ENCODE measurements at regions not wholly inside any gene's neighbourhood (a gene's known extent, or its start where the extent isn't known, plus 50 kb on each side); places are given as distances from the start of the nearest gene placed in this dataset.
A peak's percentile ranks its signal among the peaks of the same experiment; 100 is the strongest.

- POLR2A ChIA-PET, result no interaction called here
- Mint-ChIP-seq H3K4me3 (no peak overlapping the region), H3K27me3 (no peaks in the 10 kb centered on the region), H3K4me1 (no peaks in the 10 kb centered on the region), H3K36me3 (ENCODE audit: low read depth) (no peaks in the 10 kb centered on the region), H3K9me3 (no peaks in the 10 kb centered on the region), H3K27ac (no peak overlapping the region)
- no peak for DNase-seq
- CTCF ChIA-PET, result no interaction called here
Observed at GRCh38 chrY:13756615-13757014, 52.9 kb downstream of the TMSB4Y start.

- no peak for DNase-seq
- H3K27me3 Mint-ChIP-seq, result no peaks in the 10 kb centered on the region
- H3K4me1 Mint-ChIP-seq, result no peaks in the 10 kb centered on the region
- CTCF ChIA-PET, result no interaction called here
- H3K27ac Mint-ChIP-seq, result no peak overlapping the region
- no peaks in the 10 kb centered on the region for H3K36me3 Mint-ChIP-seq (ENCODE audit: low read depth)
- no peak overlapping the region for H3K4me3 Mint-ChIP-seq
- H3K9me3 Mint-ChIP-seq, result no peaks in the 10 kb centered on the region
- POLR2A ChIA-PET, result interaction anchor here (0.6 kb wide), 1 partner anchor 263 kb away, joined by 3 read pairs; no protein-coding TSS in a partner anchor
Observed at GRCh38 chrY:13766040-13766439, 62.3 kb downstream of the TMSB4Y start.

GRCh38 chrY:13790108-13790793 lies 86.6 kb downstream of the TMSB4Y start:
- H3K27me3 Mint-ChIP-seq, result no peaks in the 10 kb centered on the region
- ChIA-PET POLR2A (no interaction called here), CTCF (no interaction called here)
- H3K36me3 Mint-ChIP-seq (ENCODE audit: low read depth), result no peaks in the 10 kb centered on the region
- DNase-seq, result no peak
- H3K9me3 Mint-ChIP-seq, result peaks cover 3% of the 10 kb centered on the region
- peaks cover 18% of the 10 kb centered on the region for H3K4me1 Mint-ChIP-seq
- H3K4me3 Mint-ChIP-seq, result no peak overlapping the region
- peak overlapping the region; percentile 17 for H3K27ac Mint-ChIP-seq

GRCh38 chrY:13795067-13795466 lies 91.4 kb downstream of the TMSB4Y start:
- Mint-ChIP-seq H3K9me3 (no peaks in the 10 kb centered on the region), H3K27ac (no peak overlapping the region), H3K4me1 (peaks cover 5% of the 10 kb centered on the region), H3K4me3 (no peak overlapping the region), H3K27me3 (no peaks in the 10 kb centered on the region), H3K36me3 (ENCODE audit: low read depth) (no peaks in the 10 kb centered on the region)
- ChIA-PET CTCF (no interaction called here), POLR2A (no interaction called here)
- no peak for DNase-seq

GRCh38 chrY:13802828-13803227 lies 99.1 kb downstream of the TMSB4Y start:
- Mint-ChIP-seq H3K4me1 (peaks cover 19% of the 10 kb centered on the region), H3K27me3 (no peaks in the 10 kb centered on the region), H3K4me3 (no peak overlapping the region), H3K9me3 (no peaks in the 10 kb centered on the region), H3K36me3 (ENCODE audit: low read depth) (peaks cover 2% of the 10 kb centered on the region), H3K27ac (no peak overlapping the region)
- POLR2A ChIA-PET, result no interaction called here
- CTCF ChIA-PET, result no interaction called here
- DNase-seq, result no peak

GRCh38 chrY:13803424-13803823 lies 99.7 kb downstream of the TMSB4Y start:
- Mint-ChIP-seq H3K27ac (no peak overlapping the region), H3K4me1 (peaks cover 19% of the 10 kb centered on the region), H3K27me3 (no peaks in the 10 kb centered on the region), H3K4me3 (no peak overlapping the region), H3K9me3 (peaks cover 2% of the 10 kb centered on the region), H3K36me3 (ENCODE audit: low read depth) (peaks cover 6% of the 10 kb centered on the region)
- CTCF ChIA-PET, result no interaction called here
- POLR2A ChIA-PET, result no interaction called here
- no peak for DNase-seq

- H3K4me3 Mint-ChIP-seq, result no peak overlapping the region
- H3K27ac Mint-ChIP-seq, result no peak overlapping the region
- peaks cover 6% of the 10 kb centered on the region for H3K36me3 Mint-ChIP-seq (ENCODE audit: low read depth)
- H3K9me3 Mint-ChIP-seq, result peaks cover 3% of the 10 kb centered on the region
- peaks cover 19% of the 10 kb centered on the region for H3K4me1 Mint-ChIP-seq
- POLR2A ChIA-PET, result no interaction called here
- no peaks in the 10 kb centered on the region for H3K27me3 Mint-ChIP-seq
- DNase-seq, result no peak
- CTCF ChIA-PET, result no interaction called here
Observed at GRCh38 chrY:13804124-13805056, 100.7 kb downstream of the TMSB4Y start.

GRCh38 chrY:13805057-13805735 lies 101.5 kb downstream of the TMSB4Y start:
- POLR2A ChIA-PET, result interaction anchor here (0.6 kb wide), 1 partner anchor 540 kb away, joined by 3 read pairs; no protein-coding TSS in a partner anchor
- no peak overlapping the region for H3K4me3 Mint-ChIP-seq

GRCh38 chrY:13805736-13806067 lies 102.0 kb downstream of the TMSB4Y start:
- CTCF ChIA-PET, result no interaction called here
- Mint-ChIP-seq H3K27ac (peak overlapping the region; percentile 72), H3K4me3 (no peak overlapping the region)

More at GRCh38 chrY:13805057-13805735, 101.5 kb downstream of the TMSB4Y start:
- Mint-ChIP-seq H3K27me3 (no peaks in the 10 kb centered on the region), H3K27ac (peak overlapping the region; percentile 72), H3K36me3 (ENCODE audit: low read depth) (peaks cover 6% of the 10 kb centered on the region), H3K4me1 (peaks cover 19% of the 10 kb centered on the region), H3K9me3 (peaks cover 3% of the 10 kb centered on the region)
- no peak for DNase-seq
- CTCF ChIA-PET, result no interaction called here

GRCh38 chrY:13830089-13830488 lies 126.4 kb downstream of the TMSB4Y start:
- Mint-ChIP-seq H3K36me3 (ENCODE audit: low read depth) (peaks cover 3% of the 10 kb centered on the region), H3K4me3 (peak overlapping the region; percentile 19), H3K27me3 (no peaks in the 10 kb centered on the region), H3K9me3 (peaks cover 2% of the 10 kb centered on the region), H3K4me1 (peaks cover 10% of the 10 kb centered on the region), H3K27ac (peak overlapping the region; percentile 81)
- CTCF ChIA-PET, result no interaction called here
- DNase-seq, result peak; percentile 6
- POLR2A ChIA-PET, result no interaction called here

More at GRCh38 chrY:13805736-13806067, 102.0 kb downstream of the TMSB4Y start:
- Mint-ChIP-seq H3K9me3 (peaks cover 3% of the 10 kb centered on the region), H3K27me3 (no peaks in the 10 kb centered on the region), H3K36me3 (ENCODE audit: low read depth) (peaks cover 6% of the 10 kb centered on the region), H3K4me1 (peaks cover 19% of the 10 kb centered on the region)
- POLR2A ChIA-PET, result interaction anchor here (0.6 kb wide), 1 partner anchor 539 kb away, joined by 3 read pairs; no protein-coding TSS in a partner anchor
- peak; percentile 13 for DNase-seq

- Mint-ChIP-seq H3K9me3 (no peaks in the 10 kb centered on the region), H3K27me3 (no peaks in the 10 kb centered on the region), H3K27ac (no peak overlapping the region), H3K4me1 (no peaks in the 10 kb centered on the region), H3K4me3 (no peak overlapping the region), H3K36me3 (ENCODE audit: low read depth) (no peaks in the 10 kb centered on the region)
- DNase-seq, result no peak
- POLR2A ChIA-PET, result no interaction called here
- CTCF ChIA-PET, result no interaction called here
Observed at GRCh38 chrY:13844411-13844810, 140.7 kb downstream of the TMSB4Y start.

- H3K9me3 Mint-ChIP-seq, result no peaks in the 10 kb centered on the region
- H3K27me3 Mint-ChIP-seq, result no peaks in the 10 kb centered on the region
- no peaks in the 10 kb centered on the region for H3K4me1 Mint-ChIP-seq
- no peak for DNase-seq
- no peaks in the 10 kb centered on the region for H3K36me3 Mint-ChIP-seq (ENCODE audit: low read depth)
- ChIA-PET CTCF (no interaction called here), POLR2A (no interaction called here)
- H3K27ac Mint-ChIP-seq, result no peak overlapping the region
- H3K4me3 Mint-ChIP-seq, result no peak overlapping the region
Observed at GRCh38 chrY:13845276-13845675, 141.0 kb downstream of the VCY start.

- ChIA-PET POLR2A (no interaction called here), CTCF (no interaction called here)
- Mint-ChIP-seq H3K36me3 (ENCODE audit: low read depth) (no peaks in the 10 kb centered on the region), H3K27me3 (no peaks in the 10 kb centered on the region), H3K4me3 (no peak overlapping the region), H3K27ac (no peak overlapping the region), H3K4me1 (no peaks in the 10 kb centered on the region), H3K9me3 (no peaks in the 10 kb centered on the region)
- DNase-seq, result no peak
Observed at GRCh38 chrY:13869611-13870010, 116.7 kb downstream of the VCY start.
